Spleen (tissue), 7 donors: ENCODE measurements at regions not wholly inside any gene's neighbourhood (a gene's known extent, or its start where the extent isn't known, plus 50 kb on each side); places are given as distances from the start of the nearest gene placed in this dataset.

Experiments used
- POLR2A ChIP-seq, 3 donors: fragments of 450-650 bp; IDR thresholded peaks; one replicate each; pipeline ENCODE4 v1.5.1; 2017; ENCODE audit warnings: antibody characterized with exemption in 3 of 3, mild to moderate bottlenecking in 1 of 3
- POLR2AphosphoS5 ChIP-seq, 3 donors: sonication (generic); formaldehyde crosslinking; IDR thresholded peaks; one replicate each; pipeline ENCODE4 v1.5.1; 2017; ENCODE audit warnings: antibody characterized with exemption in 3 of 3
- TF ChIP-seq, protein P1 (sequence below), 11 experiments: fragments of 200-600 bp in 7 of 11; fragments of 450-650 bp in 4 of 11; sonication (generic) in 4 of 11; IDR thresholded peaks in 8 of 11; conservative IDR thresholded peaks in 3 of 11; 1 replicate in 7 of 11; 2 replicates in 4 of 11; pipeline versions ENCODE4 v1.4.0 to v1.8.0; 2016 to 2021; ENCODE audit warnings: antibody characterized with exemption in 11 of 11, inconsistent platforms in 4 of 11, mild to moderate bottlenecking in 1 of 11
- donor health status: DM: no; HTN: no; CAD: no; lungs with moderate emphysema.
- donor health status: DM: no; HTN: no; CAD: no.
- donor health status: DM: no; HTN: no; CAD: no.

DNA sequence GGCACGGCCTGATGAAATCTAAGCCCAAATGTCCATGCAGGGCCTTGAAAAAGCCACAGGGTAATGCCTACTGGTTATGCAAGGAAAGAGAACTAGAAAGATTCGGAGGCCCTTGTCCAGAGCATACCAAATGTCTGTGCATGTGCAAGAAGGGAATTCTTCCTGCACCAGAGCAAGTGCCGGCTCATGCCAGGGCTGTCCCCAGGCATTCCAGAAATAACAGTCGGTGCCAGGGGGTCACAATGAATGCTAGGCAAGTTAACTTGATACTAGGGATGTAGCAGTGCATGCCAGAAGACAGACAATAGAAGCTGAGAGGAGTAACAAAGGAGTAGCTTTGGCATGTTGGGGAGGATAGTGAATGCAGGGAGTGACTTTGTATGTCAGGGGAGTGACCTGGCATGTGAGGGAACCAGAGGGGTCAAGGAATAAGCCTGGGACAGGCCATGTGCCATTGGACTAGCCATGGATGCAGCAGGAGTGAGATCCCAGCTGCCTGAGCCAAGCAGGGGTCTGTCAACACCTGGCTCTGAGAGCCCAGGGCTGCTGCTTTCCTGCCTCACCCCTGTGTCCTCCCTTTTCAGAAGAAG is 119.5 kb upstream of the UNC5B start:
- TF ChIP-seq, protein P1, sequence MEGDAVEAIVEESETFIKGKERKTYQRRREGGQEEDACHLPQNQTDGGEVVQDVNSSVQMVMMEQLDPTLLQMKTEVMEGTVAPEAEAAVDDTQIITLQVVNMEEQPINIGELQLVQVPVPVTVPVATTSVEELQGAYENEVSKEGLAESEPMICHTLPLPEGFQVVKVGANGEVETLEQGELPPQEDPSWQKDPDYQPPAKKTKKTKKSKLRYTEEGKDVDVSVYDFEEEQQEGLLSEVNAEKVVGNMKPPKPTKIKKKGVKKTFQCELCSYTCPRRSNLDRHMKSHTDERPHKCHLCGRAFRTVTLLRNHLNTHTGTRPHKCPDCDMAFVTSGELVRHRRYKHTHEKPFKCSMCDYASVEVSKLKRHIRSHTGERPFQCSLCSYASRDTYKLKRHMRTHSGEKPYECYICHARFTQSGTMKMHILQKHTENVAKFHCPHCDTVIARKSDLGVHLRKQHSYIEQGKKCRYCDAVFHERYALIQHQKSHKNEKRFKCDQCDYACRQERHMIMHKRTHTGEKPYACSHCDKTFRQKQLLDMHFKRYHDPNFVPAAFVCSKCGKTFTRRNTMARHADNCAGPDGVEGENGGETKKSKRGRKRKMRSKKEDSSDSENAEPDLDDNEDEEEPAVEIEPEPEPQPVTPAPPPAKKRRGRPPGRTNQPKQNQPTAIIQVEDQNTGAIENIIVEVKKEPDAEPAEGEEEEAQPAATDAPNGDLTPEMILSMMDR (IDR thresholded peaks at IDR 0.05 in 8 of 11, conservative IDR thresholded peaks at IDR 0.05 in 3 of 11), result no peak
- TF ChIP-seq POLR2A (IDR thresholded peaks at IDR 0.05), result no peak
- TF ChIP-seq POLR2AphosphoS5 (IDR thresholded peaks at IDR 0.05), result no peak
